ENCODE measurements at regions not wholly inside any gene's neighbourhood (a gene's known extent, or its start where the extent isn't known, plus 50 kb on each side); places are given as distances from the start of the nearest gene placed in this dataset.
A peak's percentile ranks its signal among the peaks of the same experiment; 100 is the strongest.
"Not testable (repeated sequence)": the region's sequence is repeated elsewhere in the genome, so short reads cannot be mapped to it uniquely, and the experiment has no call there.

DNA sequence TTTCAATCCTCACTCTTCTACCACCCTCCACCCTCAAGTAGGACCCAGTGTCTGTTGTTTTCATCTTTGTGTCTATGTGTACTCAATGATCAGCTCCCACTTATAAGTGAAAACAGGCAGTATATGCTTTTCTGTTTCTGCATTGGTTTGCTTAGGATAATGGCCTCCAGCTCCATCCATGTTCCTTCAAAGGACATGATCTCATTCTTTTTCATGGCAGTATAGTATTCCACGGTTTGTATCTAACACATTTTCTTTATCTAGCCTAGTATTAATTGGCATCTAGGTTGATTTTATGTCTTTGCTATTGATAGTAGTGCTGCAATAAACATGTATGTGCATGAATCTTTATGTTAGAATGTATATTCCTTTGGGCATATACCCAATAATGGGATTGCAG is 259.8 kb upstream of the KIF2A start:
- peaks cover 15 to 24% of the 10 kb centered on the region in 2 donors for H3K9me3 Mint-ChIP-seq
- ATAC-seq (no peak), DNase-seq (ENCODE audit: low spot score in 2 of 2) (no peak)
- H3K36me3 Mint-ChIP-seq, result no peaks in the 10 kb centered on the region
- no peak overlapping the region for H3K27ac Mint-ChIP-seq

DNA sequence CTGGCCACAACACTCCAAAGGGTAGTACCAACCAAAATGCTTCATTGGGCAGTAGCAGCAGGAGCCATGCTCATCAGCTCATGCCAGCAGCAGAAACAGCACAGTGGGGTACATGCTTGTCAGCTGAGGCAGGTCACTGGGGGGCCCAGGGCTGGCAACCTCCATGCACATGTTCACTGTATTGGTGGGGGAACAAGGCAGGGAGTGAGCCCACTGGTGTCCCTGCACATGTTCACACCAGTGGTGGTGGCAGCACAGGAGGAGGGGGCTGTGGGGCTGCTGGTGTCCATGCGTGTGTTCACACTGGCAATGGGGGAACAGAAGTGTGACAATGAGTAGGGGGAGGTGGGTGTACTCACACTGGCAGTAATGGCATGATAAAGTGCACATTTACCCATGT is 254.3 kb upstream of the KIF2A start:
- Mint-ChIP-seq H3K36me3 (no peaks in the 10 kb centered on the region), H3K9me3 (peaks cover 19 to 20% of the 10 kb centered on the region in 2 donors), H3K27ac (no peak overlapping the region)
- ATAC-seq (no peak), DNase-seq (ENCODE audit: low spot score in 2 of 2) (no peak)

DNA sequence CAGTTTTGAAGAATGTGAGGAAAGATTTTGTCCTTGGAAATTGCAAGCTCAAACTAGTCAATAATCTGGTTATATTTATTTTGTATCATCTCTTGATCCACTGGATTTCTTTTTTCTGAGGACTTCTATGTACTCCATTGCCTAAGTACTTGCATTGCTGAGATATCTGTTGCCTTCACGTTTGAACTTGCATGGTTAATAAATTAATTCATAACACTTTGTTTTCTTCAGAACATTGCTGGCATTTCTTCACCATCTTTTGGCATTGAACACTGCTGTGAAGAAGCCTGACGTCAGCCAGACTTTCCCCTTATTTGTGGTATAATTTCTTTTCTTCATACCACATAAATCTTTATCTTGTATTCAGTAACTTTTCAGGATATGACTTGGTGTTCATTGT is 246.0 kb upstream of the KIF2A start:
- Mint-ChIP-seq H3K36me3 (no peaks in the 10 kb centered on the region), H3K27ac (no peak overlapping the region), H3K9me3 (no peaks in the 10 kb centered on the region)
- DNase-seq (ENCODE audit: low spot score in 2 of 2), result no peak
- ATAC-seq, result no peak

DNA sequence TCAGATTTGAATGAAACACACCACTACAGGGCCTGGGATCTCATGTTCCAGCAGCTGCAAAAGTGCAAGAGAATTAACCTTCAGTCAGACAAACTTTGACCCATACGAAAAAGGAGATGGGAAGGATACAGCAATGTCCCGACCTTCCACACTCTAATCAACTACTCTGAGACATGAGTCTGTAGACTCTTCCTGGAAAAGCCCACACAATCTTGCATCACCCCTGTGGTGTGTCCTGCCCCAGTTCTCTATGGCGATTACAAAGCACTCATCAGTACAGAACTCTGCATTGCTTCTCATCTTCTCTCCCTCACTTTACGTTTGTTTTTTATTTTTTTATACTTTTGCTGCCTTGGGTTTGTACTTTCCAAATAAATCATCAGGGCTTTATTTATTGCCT is 241.0 kb upstream of the KIF2A start:
- no peak for ATAC-seq
- no peak overlapping the region for H3K27ac Mint-ChIP-seq
- H3K9me3 Mint-ChIP-seq, result no peaks in the 10 kb centered on the region
- DNase-seq (ENCODE audit: low spot score in 2 of 2), result no peak
- no peaks in the 10 kb centered on the region for H3K36me3 Mint-ChIP-seq

DNA sequence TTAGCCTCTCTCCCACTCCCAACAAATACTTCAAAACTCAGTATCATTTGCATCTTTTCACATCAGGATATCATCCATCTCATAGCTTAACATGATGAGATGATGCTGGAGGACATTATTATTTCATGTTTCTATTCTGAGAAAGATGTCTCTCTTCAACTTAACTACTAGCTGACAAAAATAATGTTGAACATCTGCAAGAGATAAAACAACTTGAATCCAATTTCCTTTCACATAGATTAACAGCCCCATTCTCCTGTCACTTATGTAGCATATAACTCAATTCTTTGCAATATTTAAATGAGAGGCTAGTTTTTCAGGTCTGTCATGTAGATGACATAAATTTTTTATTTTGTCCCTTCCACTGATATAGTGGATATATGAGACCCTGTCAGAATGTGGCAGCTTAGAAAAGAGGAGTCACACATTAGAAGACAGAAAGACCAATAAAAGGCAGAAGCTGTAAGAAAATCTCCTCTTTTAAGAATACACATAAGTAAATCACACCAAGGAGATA is 239.2 kb upstream of the KIF2A start:
- DNase-seq (ENCODE audit: low spot score in 2 of 2), result no peak
- H3K9me3 Mint-ChIP-seq, result no peaks in the 10 kb centered on the region
- no peaks in the 10 kb centered on the region for H3K36me3 Mint-ChIP-seq
- no peak overlapping the region for H3K27ac Mint-ChIP-seq
- ATAC-seq, result no peak

DNA sequence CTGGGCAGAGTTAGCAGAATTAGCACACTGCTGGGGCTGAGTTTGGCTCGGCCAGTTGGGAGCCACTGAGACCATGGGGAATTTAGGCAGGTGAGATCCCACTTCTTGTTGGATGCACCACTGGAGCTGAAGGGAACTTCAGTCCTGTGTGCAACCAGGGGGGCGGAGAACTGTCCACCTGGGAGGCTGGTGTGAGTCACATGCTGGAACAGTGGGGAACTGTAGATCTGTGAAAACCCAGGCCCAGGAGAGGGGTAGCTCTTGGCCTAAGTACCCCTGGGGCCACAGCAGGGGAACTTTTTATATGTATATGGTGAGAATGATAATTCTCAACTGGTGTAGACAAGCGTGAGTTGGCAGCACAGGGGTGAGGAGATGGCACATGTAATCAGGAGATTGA is 237.5 kb upstream of the KIF2A start:
- DNase-seq (ENCODE audit: low spot score in 2 of 2) (no peak), ATAC-seq (no peak)
- Mint-ChIP-seq H3K9me3 (no peaks in the 10 kb centered on the region), H3K27ac (no peak overlapping the region), H3K36me3 (no peaks in the 10 kb centered on the region)

DNA sequence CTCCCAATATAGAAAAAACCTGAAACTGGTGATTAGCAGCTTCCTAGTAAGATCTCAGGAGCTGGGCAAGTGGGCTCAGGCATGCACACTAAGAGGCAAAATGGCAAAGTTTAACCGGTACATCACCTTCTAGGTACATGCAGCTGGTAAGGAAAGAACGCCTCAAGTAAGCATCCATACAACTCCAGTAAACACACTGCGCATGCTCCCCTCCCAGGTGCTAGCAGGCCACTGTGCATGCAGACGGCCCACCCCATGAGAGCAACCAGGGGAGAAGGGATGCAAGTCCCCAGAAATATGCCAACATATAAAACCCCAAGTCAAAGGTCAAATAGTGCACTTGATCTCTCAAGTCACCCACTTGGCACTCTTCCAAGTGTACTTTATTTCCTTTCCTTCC is 228.6 kb upstream of the KIF2A start:
- ATAC-seq, result no peak
- H3K27ac Mint-ChIP-seq, result no peak overlapping the region
- no peak for DNase-seq (ENCODE audit: low spot score in 2 of 2)
- H3K36me3 Mint-ChIP-seq, result no peaks in the 10 kb centered on the region
- H3K9me3 Mint-ChIP-seq, result no peaks in the 10 kb centered on the region

DNA sequence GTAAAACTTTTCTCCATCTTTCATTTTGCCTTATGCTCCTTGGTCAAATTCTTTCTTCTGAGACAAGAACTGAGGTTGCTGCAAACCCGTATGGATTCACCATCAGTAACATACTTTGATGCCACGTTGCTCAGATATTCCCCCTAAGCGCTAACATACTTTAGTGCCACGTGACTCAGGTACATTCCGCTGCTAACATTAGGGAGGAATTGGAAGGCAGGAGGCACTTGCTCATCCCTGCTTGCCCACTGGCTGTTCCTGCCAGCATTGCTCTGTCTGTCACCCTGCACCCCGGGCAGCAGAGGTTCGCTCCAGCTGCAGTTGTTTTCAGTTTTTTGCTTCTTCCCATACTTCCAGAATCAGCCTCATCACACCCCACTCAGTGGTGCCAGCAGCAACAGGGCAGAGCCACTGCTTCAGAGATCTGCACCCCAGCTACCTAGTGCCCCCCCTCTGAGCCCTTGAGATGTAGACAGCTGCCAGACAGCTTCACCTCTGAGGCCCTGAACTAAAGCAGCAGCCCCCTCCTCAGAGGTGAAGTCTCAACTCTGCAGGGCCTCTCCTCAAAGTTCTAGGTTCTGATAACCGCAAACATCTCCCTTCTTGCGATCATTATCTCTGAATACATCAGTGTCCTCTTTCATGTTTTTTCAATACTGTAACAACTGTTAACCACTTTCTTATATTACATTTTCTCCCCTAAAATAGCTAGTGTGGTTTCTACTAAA is 228.0 kb upstream of the KIF2A start:
- no peak for ATAC-seq

DNA sequence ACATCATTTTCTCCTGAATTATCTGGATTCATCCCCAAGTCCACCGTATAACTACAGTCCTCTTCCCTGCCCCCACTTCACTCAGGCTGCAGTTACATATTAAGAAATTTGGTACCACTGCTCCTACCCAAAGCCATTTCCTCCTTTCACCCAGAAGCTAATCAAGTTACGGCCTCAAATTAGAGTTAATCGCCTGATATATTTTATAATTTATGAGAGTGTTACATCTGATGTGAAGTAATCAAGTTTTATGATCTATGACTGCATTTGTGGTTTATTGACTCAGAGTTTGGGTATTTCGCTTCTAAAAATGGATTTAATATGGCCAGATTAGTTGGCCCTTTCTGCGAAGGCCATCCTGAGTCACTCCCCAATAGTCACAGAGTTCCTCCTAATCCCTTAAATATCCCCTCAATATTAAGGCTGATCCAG is 223.6 kb upstream of the KIF2A start:
- Mint-ChIP-seq H3K27ac (no peak overlapping the region), H3K9me3 (no peaks in the 10 kb centered on the region), H3K36me3 (no peaks in the 10 kb centered on the region)
- no peak for ATAC-seq
- DNase-seq (ENCODE audit: low spot score in 2 of 2), result no peak

More for the DNA sequence above, 228.0 kb upstream of the KIF2A start:
- Mint-ChIP-seq H3K9me3 (no peaks in the 10 kb centered on the region), H3K36me3 (no peaks in the 10 kb centered on the region), H3K27ac (no peak overlapping the region)
- DNase-seq (ENCODE audit: low spot score in 2 of 2), result no peak

DNA sequence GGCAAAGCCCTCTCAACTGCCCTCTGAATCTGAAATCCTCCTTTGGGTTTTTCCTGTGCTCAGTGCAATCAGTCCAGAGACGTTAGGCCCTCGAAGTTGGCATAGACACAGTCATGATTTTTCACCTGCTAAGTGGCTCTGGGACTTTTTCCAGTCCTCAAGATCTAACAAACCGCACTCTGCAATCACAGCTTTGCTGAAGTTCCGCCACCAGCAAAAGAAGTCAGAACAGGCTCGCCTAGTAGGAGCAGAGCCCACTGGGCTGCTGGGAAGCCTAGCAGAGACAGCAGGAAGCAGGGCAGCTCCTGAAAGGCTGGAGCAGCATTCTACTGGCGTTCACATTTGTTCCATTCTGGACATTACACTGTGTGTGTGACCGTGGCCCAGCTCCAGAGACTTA is 222.8 kb upstream of the KIF2A start:
- DNase-seq (ENCODE audit: low spot score in 2 of 2) (no peak), ATAC-seq (no peak)
- no peaks in the 10 kb centered on the region for H3K36me3 Mint-ChIP-seq
- H3K27ac Mint-ChIP-seq, result no peak overlapping the region
- H3K9me3 Mint-ChIP-seq, result no peaks in the 10 kb centered on the region

DNA sequence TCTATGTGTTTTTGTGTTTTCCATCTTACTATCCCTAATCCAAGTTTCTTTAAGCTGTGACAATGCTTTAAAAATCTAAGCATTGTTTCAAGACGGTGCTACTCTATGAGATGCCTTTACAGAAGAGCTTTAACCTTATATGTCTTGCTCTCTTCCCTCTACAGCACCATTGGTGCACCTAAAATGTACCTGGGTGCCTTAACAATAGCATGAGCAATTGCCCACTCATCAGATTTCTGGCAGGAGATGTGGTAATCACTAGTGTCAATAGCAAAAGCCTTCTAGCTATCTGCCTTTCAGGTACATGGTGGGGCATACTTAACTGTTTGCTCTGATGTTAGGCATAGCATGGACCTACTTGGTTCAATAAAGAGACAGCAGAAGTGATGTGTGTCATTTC is 222.3 kb upstream of the KIF2A start:
- no peaks in the 10 kb centered on the region for H3K9me3 Mint-ChIP-seq
- no peak for DNase-seq (ENCODE audit: low spot score in 2 of 2)
- H3K36me3 Mint-ChIP-seq, result no peaks in the 10 kb centered on the region
- no peak for ATAC-seq
- no peak overlapping the region for H3K27ac Mint-ChIP-seq

DNA sequence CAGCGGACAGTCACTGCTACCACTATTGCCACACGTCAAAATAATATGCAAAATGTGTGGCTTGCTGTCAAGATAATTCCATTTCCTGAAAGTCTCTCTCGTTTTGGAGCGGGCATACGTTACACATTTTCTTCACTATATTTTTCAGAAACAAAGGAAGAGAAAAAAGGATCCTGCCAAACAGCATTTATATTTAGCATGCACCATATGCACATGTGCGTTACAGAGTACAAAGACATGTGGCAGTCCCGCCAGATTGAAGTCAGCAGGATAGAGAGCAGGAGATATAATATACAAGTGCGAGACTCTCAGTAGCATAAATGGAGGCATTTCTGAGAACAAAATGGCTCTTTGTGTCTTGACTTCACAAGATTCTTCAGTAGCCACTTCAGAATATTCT is 221.6 kb upstream of the KIF2A start:
- no peak for DNase-seq (ENCODE audit: low spot score in 2 of 2)
- H3K36me3 Mint-ChIP-seq, result no peaks in the 10 kb centered on the region
- no peak for ATAC-seq
- H3K27ac Mint-ChIP-seq, result no peak overlapping the region
- no peaks in the 10 kb centered on the region for H3K9me3 Mint-ChIP-seq

DNA sequence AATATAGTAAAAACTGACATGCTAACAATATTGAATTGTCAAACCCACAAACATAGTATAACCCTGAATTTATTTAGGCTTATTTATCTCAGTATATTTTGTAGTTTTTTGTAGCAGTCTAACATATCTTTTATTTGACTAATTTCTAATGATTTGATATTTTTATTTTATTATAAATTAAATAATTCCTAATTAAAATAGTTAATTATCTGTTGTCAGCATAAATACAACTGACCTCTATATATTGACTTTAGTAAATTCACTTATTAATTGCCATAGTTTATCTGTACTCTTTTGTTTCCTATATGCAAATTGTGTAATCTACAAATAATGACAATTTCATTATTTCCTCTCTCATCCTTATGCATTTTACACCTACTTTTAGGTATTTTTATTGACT is 215.1 kb upstream of the KIF2A start:
- DNase-seq (ENCODE audit: low spot score in 2 of 2), result no peak
- H3K36me3 Mint-ChIP-seq, result no peaks in the 10 kb centered on the region
- ATAC-seq, result no peak
- no peak overlapping the region for H3K27ac Mint-ChIP-seq
- no peaks in the 10 kb centered on the region for H3K9me3 Mint-ChIP-seq

DNA sequence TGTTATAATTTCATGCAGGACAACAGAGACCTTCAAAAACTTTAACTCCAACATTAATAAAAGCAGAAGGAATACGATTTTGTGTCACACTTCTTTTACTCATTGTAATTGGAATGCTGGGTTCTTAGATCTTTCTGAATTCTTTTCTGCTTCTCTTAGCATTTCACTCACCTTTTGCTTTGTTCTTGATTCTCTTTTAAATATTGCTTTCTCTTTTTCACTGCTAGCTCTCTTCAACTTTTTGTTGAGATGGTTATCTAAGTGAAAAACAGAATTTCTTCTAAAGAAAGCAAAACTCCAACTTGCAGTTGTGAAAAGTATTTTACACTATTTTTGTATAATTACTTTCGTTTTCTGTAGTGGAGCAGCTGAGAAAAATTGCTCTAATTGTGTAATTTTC is 212.6 kb upstream of the KIF2A start:
- Mint-ChIP-seq H3K9me3 (no peaks in the 10 kb centered on the region), H3K27ac (no peak overlapping the region), H3K36me3 (no peaks in the 10 kb centered on the region)
- no peak for DNase-seq (ENCODE audit: low spot score in 2 of 2)
- ATAC-seq, result no peak

DNA sequence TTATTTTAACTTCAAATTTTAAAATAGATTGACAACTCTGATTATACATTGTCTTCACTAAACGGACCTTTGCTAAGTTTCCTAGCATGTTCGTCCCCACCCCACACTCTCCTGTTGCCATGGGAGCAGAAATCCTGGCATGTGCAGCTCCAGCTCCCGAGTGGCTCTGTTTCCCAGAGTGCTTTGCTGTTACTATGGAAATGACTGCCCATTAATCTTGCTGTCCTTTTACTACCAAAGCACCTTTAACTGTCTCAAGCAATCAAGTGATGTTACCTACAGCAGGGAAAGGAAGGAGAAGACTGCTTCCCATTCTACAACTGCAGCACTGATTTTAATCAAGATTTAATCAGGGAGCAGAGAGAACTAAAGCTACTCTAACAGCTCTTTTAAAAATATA is 212.0 kb upstream of the KIF2A start:
- Mint-ChIP-seq H3K9me3 (no peaks in the 10 kb centered on the region), H3K27ac (peak overlapping the region in 1 of 2 donors; percentile 62), H3K36me3 (no peaks in the 10 kb centered on the region)
- ATAC-seq, result no peak
- no peak for DNase-seq (ENCODE audit: low spot score in 2 of 2)

DNA sequence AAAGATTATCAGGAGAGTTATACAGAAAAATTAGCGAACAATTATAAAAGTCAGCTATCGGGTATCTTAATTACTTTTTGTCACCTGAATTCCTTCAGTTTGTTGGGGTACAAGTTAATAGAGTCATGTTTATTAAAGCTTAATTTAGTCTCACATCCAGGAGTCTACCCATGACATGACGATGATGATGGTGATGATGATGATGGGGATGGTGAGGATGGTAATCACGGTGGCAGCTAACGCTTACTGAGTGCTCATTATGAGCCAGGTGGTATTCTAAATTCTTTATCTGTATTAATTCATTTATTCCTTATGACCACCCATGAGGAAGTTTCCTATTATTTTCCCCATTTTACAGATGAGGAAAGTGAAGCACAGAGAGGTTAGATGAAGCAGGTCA is 208.6 kb upstream of the KIF2A start:
- Mint-ChIP-seq H3K36me3 (no peaks in the 10 kb centered on the region), H3K9me3 (no peaks in the 10 kb centered on the region), H3K27ac (no peak overlapping the region)
- DNase-seq (ENCODE audit: low spot score in 2 of 2) (no peak), ATAC-seq (no peak)

DNA sequence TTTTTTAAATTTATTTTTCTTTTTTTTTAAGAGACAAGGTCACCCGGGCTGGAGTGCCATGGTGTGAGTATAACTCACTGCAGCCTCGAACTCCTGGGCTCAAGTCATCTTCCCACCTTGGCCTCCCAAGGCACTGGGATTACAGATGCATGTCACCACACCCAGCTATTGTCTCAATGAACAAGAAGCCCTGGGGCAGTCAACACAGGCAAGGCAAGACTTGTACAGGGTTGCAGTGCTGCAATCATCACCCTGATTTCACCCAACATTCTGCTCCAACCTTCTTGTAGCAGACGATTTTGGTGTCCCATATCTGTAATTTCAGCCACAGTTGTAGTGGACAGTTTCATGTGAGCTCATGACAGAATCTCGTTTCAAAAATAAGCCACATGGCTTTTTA is 205.8 kb upstream of the KIF2A start:
- H3K36me3 Mint-ChIP-seq, result no peaks in the 10 kb centered on the region
- H3K27ac Mint-ChIP-seq, result no peak overlapping the region
- ATAC-seq (no peak), DNase-seq (ENCODE audit: low spot score in 2 of 2) (no peak)
- H3K9me3 Mint-ChIP-seq, result peaks cover 0 to 9% of the 10 kb centered on the region in 2 donors

DNA sequence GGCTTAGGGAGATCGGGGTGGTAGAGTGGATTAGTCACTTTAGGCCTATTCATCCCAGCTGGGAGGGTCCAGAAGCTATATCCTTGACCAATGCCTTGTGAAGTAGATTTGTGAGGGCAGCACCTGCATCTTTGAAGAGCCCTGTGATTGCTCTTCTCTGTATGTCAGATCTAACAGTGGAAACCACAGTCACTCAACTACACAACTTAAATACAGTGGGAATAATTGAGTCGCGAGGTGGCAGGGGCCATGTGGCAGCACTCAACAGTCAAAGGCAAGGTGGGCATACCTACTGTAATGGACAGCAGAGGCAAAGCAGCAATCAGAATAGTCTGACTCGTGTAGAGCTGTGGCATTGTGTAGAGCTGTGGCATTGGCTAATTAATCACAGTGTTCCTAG is 202.1 kb upstream of the KIF2A start:
- DNase-seq (ENCODE audit: low spot score in 2 of 2); H3K27ac Mint-ChIP-seq; ATAC-seq; H3K36me3 Mint-ChIP-seq; H3K9me3 Mint-ChIP-seq: not testable (repeated sequence)

All from activated naive CD4-positive, alpha-beta T cell treated with anti-CD3 and anti-CD28 coated beads, Interleukin-2, amount 50 U/mL, for 72 hours (primary cell).